ENCODE measurements at regions not wholly inside any gene's neighbourhood (a gene's known extent, or its start where the extent isn't known, plus 50 kb on each side); places are given as distances from the start of the nearest gene placed in this dataset.
"Not testable (repeated sequence)": the region's sequence is repeated elsewhere in the genome, so short reads cannot be mapped to it uniquely, and the experiment has no call there.

DNA sequence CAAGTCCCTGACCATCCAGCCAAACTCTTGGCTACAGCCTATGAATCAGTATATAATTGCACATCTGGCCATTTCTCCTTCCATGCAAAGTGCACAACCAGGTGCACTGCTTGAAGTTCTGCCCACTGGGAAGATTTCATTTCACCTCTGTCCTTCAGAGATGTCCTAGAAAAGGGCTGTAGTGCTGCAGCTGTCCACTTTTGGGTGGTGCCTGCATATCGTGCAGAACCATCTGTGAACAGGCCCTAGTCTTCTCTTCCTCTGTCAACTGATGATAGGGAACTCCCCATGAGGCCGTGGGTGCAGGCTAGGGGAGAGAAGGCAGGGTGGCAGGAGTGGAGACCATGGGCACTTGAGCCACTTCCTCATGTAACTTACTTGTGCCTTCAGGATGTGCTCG is 470.6 kb upstream of the RGS6 start:
- DNase-seq (ENCODE audit: low spot score): not testable (repeated sequence)

DNA sequence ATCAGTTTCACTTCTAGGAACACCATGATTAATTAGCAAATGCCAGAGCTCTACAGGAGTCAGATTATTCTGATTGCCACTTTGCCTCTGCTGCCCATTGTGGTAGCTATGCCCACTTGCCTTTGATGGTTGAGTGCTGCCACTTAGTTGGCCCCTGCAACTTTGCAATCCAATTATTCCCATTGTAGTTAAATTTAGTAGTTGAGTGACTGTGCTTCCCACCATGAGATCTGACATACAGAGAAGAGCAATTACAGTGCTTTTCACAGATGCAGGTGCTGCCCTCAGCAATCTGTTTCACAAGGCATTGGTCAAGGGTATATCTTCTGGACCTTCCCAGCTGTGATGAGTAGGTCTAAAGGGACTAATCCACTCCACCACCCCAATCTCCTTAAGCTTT is 468.4 kb upstream of the RGS6 start:
- DNase-seq (ENCODE audit: low spot score): no peak

DNA sequence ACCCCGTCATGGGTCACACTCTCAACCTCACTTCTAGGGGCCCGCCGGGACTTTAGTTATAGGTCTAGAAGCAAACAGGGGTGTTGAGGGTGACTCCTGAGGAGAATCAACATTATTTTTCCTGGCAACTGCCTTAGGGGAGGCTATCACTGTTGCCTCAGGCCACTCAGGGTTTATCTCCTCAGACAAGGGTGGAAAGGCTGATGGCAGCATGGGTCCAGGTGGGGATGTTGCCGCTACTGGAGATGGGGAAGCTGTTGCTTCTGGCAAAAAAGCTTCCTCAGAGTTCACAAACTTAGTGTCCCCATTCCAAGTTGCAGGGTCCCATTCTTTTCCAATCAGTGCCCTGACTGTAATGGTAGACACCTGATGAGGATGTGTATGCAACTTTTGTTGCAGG is 467.4 kb upstream of the RGS6 start:
- DNase-seq (ENCODE audit: low spot score): no peak

DNA sequence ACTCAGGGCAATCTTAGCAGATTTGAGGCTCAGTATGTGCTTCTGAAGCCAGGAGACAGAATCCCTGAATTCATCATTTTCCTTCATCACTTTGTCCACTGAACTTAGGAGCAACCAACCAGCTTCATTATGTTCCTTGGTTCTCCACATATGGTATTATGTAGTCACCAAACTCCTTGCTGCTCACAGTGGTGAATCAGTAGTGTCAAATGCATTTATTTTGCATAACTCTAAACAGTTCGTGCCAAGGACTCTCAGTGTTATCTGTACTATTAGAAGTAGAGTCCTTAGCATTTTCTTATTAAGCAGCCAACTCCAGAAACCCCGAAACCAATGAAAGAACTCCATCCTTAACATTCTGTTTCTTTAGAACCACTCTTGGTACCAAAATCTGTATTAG is 466.9 kb upstream of the RGS6 start:
- DNase-seq (ENCODE audit: low spot score): no peak

DNA sequence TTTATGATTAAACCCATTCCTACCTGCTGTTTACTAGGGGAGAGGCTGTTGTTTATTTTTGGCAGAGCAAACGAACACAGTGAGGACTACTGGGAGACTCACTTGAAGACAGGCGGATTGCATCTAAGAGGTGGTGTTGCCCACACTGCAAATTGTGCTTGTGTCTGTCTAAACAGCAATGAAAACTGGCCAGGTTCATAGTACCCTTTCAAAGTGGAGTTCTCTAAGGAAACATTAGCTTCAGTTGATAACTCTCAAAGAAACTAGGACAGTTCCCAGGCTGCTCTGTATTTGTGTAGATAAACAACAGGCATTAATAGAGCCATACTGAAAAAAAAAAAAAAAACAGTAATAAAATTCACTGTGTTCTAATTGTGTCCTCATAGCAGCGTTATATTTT is 466.0 kb upstream of the RGS6 start:
- DNase-seq (ENCODE audit: low spot score): no peak

DNA sequence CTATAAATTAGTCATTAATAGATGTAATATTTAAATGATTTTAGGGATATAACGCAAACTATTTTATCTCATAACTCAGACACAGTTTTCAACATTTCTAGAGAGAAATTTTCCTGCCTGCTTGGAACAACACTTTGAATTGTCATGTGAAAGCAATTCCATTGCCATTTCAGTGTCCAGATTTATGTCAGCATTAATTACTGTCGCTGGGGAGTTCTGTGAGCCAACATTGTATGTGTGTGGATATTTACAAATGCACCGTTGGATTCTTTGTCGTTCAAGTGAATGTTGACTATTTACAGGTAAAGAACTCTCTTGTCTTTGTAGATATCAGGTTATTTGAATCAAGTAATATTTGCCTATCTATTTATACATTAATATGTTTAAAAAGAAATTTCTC is 465.3 kb upstream of the RGS6 start:
- DNase-seq (ENCODE audit: low spot score): no peak

DNA sequence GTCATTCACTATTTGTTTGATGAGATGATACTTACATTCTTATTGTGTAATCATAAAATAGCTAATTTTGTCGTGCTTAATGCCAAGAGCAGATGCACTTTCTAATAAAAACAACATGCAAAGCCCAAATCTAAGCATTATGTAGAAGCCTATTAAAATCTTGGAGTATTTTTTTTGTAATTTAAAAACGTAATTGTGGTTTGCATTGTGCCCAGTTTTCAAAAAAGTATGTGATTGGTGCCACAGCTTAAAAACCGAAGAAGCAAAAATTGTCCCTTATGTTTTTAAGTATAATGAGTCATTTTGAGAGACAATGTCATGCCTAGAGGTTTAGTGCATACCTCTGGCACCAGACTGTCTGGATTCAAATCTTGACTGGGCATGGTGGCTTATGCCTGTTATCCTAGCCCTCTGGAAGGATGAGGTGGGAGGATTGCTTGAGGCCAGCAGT is 464.8 kb upstream of the RGS6 start:
- DNase-seq (ENCODE audit: low spot score): no peak

DNA sequence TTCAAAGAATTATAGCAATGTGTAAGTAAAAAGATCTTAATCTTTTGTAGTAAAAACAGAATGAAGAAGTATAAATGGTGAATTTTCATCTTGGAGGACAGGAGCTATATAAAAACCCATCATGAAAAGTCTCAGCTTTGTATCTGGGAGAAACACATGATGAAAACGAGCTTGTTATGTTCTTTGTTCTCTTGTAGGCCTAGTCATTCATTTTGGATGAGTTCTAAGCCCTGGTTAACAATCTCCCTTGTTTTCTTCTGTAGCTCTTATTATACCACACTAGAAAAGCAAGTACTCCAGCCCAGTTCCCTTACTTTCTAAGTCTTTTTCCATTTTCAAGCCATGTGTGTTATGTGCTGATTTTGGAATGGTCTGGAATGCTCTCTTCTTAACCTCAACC is 463.5 kb upstream of the RGS6 start:
- DNase-seq (ENCODE audit: low spot score): no peak

DNA sequence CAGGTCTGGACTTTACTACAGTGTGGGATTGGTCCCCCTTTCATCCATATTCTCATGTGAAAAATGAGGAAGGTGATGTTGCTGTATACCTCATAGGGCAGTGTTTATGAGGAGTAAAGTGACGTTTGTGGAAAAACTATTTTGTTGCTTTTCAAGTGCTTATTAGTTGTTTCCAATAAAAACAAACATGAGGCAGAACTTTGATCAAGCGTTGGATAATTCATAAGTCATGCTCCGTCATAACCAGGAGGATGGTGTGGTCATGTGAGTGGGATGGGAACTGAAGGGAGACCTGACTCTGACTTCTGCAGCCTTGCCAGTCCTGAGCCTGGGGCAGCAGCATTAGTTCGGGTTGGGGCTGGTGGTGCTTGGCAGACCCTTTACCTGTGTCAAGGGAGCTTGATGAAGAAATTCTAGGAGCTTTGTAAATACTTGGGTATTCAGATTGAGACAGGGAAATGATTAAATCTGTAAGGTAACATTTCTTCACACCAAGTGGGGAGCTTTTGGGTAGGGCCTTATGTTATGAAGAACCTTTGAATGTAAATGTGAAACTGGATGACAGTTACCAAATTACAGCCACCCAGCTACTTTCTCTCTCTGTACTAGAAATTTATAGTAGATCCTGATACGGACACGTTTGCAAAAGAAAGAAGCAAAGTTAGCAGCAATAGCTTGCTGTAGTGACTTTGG is 462.4 kb upstream of the RGS6 start:
- DNase-seq (ENCODE audit: low spot score): no peak

DNA sequence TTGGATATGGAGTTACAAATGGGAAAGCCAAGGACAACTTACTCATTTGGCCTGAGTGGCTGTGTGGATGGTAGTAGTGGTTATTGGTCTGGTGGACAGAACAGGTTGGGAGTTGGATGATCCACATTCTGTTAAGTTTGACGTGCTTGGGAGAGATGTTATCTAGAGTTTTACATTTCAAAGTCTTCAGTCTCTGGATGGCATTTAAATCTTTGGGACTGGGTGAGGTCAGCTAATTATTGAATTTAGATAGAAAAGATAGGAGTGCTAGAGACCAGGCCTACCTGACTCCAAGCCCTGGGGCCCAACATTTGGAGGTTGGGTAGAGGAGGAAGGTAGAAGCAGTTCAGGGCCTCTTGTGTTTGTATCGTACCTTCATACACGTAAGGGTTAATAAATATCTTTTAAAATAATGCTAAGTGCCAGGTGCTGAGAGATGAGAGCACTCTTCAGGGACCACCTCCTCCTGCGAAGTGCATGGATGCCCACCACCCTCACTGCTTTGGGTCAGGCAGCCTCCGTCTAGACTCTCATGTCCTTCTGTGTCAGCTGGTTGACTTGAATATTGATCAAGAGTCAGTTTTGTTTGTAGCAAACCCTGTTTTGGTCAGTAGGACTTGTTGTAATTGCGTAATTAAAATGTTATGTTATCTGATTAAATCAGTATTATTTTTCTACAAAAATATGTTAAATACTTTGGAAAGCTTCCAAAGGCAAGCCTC is 460.4 kb upstream of the RGS6 start:
- no peak for DNase-seq (ENCODE audit: low spot score)

DNA sequence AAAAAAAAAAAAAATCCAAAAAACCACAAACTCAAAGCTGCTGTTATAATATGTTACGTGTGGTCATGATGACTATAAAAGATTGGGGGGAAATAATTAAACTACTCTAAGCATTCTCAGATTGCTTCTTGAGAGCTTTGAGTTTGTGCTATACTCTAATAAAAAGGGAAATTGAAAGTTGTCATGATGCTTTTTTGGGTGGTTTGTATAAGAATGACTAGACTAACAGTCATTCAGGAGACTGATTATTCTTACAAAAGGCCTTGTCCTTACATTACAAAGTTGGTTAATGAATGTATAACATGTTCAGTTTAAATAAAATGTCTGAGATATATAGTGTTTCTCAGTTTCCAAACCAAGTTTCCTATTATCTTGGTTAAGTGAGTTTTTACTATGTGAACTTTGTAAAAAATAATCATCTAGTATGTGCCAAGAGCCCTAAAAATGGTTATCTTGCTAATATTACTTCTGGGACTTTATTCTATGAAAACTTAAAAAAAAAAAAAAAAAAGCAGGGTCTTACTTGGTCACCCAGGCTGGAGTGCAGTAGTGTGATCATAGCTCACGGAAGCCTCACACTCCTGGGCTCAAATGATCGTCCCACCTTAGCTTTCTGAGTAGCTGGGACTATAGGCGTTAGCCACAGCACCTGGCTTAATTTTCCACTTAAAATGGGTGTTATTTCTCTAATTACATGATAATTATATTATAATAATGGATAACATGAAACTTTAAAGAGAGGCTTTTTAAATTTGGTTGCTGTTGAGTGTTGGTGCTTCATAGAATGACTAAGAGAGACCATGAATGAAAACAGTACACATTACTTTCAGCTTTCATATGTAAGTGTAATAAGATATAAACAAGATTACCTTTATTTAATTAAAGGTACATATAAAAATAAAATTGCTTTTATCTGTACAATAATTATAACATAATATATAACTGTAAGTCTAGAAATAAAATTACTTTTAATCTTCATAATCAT is 459.6 kb upstream of the RGS6 start:
- no peak for DNase-seq (ENCODE audit: low spot score)

DNA sequence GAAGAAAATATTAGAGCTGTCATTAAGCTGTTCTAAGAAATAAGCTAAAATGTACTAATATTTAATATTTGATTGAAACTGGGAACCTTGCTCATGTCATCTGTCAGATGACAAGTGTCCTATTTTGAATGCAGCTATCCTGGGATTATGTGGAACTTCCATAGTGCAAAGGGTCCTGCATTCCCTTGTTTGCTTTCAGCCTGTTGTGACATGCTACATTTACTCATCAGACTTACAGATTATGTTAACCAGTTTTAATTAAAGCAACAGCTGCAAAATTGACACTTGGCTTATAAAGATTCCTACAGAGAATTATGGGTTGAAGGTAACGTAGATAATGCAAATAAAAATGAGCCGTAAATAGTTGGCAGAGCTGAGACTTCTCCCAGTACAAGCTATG is 458.4 kb upstream of the RGS6 start:
- DNase-seq (ENCODE audit: low spot score): no peak

DNA sequence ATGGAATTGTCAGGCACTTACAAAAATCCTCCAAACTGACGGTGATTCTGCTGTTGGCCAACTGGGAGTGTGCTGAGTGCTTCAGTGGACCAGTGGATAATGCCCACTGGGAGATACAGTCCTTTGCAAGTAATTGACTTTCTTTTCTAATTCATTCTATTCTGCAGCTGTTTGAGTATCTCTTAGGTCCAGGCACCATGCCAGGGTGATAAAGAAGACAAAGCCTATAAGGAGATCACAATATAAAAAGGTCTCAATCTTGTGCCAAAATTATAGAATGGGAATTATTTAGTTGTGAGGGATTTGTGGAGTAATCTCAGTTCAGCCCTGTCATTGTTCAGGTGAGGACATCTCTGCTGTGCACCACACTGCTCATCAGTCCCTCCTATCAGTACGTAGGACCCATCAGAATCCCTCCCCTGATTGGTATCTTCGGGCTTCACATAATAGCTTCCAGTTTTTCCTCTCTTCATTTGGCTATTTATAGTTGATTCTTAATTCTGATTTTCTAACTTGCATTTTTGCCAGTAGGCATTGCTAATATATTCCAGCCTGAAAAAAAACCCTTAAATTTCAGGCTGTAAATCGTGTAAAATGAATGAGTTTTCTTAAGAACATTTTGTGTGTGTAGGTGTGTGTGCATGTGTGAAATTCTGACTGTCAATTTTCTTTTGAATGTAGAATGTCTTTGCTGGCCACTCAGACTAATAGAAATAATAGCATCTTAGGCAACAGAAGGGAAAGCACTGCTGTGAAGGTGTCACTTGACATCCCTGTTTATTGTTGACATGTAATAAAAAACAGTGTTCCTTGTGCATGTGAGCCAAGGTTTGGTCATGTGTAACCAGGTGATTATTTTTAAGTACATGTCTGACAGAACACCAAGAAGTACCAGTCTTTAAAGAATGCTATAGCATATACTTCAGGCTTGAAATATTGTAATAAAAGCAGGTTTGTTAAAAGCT is 457.6 kb upstream of the RGS6 start:
- no peak for DNase-seq (ENCODE audit: low spot score)

DNA sequence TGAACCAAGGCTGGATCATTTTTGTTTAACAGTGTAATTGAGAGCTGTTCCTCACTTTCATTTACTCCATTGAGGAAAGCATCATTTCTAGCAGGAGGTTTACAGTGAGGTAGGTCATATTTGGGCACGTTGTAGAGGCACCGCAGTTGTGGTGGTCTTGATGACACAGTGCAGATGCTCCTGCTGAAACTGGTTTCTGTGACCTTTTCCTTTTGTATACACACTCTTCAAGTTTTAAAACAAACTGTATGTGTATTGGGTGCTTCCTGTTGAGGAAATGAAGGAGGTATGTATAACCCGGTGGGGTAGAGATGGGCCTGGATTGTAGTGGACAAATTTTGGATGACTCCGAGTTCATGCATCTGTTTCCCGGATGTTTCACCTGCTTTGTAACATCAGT is 456.3 kb upstream of the RGS6 start:
- DNase-seq (ENCODE audit: low spot score): no peak

DNA sequence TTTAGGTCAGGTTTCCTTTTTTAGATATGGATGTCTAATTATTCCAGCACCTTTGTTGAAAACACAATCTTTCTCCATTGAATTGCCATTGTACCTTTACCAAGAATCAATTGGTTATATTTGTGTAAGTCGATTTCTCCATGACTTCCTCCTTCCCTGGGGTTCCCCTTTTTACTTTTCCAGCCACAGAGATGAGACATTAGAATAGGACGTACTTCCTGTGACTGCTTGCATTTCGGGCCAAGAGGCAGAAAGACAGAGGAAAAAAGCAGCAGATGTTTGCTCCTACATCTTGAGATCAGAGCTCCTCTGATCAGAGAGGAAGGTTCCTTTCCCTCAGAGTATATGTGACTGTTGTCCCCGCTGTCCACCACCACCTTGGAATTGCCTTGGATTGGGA is 453.7 kb upstream of the RGS6 start:
- no peak for DNase-seq (ENCODE audit: low spot score)

DNA sequence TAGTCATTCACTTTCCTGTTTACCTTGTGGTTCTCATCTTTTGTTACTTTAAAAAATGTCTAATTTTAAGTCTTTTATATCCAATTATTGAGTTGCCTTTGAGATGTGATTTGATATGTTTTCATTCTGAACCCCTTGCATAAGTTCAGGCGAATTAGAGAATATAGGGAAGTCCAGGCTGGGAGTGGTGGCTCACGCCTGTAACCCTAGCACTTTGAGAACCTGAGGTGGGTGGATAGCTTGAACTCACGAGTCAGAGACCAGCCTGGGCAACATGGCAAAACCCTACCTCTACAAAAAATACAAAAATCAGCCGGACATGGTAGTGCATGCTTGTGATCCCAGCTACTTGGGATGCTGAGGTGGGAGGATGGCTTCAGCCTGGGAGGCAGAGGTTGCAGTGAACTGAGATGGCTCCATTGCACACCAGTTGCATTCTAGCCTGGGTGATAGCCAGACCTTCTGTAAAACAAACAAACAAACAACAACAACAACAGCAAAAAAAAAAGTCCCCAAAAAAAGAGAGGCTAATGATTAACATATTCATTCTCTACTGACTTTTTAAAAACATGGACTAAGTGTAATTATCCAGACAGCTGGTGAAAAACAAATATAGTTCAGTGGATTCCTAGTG is 451.1 kb upstream of the RGS6 start:
- DNase-seq (ENCODE audit: low spot score): no peak

DNA sequence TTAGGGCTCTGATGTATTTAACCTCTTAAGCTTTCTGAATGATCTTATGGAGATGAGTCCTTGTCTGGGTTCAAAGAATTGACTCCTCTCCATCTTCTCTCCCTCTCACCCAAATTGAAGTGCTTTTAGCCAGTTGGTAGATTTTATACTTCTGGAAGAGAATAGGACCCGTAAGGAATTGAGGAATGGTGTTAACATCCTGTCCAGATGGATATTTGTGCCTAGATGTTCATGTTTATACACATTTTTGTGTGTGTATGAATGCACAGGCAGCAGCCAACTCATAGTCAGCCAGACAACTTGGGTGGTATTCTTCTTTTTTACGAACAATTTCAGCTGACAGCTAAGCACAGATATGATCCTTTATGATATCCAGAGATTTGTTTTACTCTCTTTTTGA is 449.6 kb upstream of the RGS6 start:
- no peak for DNase-seq (ENCODE audit: low spot score)

DNA sequence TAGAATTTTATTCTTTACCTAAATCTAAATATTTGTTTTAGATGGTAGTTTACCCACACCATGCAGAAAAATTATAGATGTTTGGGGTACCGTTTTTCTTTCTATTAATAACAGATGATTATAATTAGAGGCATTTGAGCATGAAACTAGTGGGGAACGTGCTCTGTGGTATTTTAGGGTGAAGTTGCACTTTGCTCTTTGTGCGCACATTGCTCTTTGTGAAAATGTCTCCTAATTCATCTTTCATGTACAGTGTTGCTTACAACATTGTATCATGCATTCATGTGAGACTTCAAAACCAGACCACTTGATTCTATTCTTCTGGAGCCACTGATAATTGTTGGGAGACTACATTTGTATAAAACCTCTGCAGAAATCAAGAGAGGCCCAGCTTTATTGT is 449.1 kb upstream of the RGS6 start:
- no peak for DNase-seq (ENCODE audit: low spot score)

DNA sequence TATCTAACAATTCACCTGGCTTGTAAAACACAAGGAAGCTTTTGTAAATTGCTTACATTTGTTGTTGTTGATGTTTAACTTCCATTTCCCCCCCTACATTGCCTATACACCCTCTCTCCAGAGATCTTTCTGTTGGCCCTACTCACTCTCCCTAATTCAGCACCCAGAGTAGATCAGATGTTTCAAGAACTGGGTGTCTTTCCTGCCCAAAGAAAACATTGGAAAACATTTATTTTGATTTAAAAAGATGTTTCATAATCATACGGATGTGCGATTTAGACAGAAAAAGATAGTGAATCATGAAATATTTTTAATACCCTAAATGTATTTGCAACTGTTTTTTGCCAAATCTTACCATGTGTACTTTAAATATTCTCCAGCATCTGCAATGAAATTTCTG is 446.4 kb upstream of the RGS6 start:
- DNase-seq (ENCODE audit: low spot score): no peak

DNA sequence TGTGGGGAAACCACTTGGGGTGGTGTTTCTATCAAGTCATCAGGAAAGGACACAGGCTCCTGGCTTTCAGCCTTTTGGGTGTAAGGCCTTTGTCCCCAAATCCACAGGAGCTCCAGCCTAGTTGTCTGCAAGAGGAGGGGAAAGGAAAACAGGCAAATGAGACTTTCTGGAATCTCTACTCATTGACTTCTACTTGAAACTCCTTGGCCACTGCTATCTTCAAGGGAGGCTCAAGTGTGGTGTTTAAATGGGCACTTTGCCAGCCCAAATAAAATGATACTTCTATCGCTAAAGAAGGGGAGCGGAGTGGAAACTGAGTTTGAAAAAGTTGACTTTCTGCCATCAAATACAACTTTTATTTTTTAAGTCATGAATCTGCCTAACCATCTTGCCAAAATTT is 445.9 kb upstream of the RGS6 start:
- DNase-seq (ENCODE audit: low spot score): no peak
